Esophagus muscularis mucosa (tissue), 3 donors: ENCODE measurements at regions not wholly inside any gene's neighbourhood (a gene's known extent, or its start where the extent isn't known, plus 50 kb on each side); places are given as distances from the start of the nearest gene placed in this dataset.

Experiments used
- CTCF ChIP-seq, 3 experiments: fragments of 200-600 bp in 2 of 3; fragments of 450-650 bp in 1 of 3; sonication (generic) in 2 of 3; IDR thresholded peaks; one replicate each; pipeline ENCODE4 v1.5.1; 2017 to 2019; ENCODE audit warnings: antibody characterized with exemption in 3 of 3, mild to moderate bottlenecking in 2 of 3, moderate library complexity in 1 of 3
- POLR2AphosphoS5 ChIP-seq, 2 donors: sonication (generic); formaldehyde crosslinking; IDR thresholded peaks; one replicate each; pipeline ENCODE4 v1.6.1; 2017; ENCODE audit warnings: antibody characterized with exemption in 2 of 2

- TF ChIP-seq POLR2AphosphoS5 (IDR thresholded peaks at IDR 0.05): no peak
- TF ChIP-seq CTCF (IDR thresholded peaks at IDR 0.05): no peak
Measured at GRCh38 chr7:17054836-17055235, 173.1 kb upstream of the AGR3 start.
